SKM-1 (cell line): ENCODE measurements at regions not wholly inside any gene's neighbourhood (a gene's known extent, or its start where the extent isn't known, plus 50 kb on each side); places are given as distances from the start of the nearest gene placed in this dataset.
"Not testable (repeated sequence)": the region's sequence is repeated elsewhere in the genome, so short reads cannot be mapped to it uniquely, and the experiment has no call there.

Source experiments
- DNase-seq: peaks from one replicate; lab custom pipeline; 2025; ENCODE audit not compliant: unreplicated experiment; lab: John Stamatoyannopoulos, UW

- no peak for DNase-seq
These were observed 207.5 kb downstream of the EXOC5 start for GRCh38 chr14:57061009-57061711.

GRCh38 chr14:57060276-57060955 is 208.3 kb downstream of the EXOC5 start:
- DNase-seq = no peak

DNA sequence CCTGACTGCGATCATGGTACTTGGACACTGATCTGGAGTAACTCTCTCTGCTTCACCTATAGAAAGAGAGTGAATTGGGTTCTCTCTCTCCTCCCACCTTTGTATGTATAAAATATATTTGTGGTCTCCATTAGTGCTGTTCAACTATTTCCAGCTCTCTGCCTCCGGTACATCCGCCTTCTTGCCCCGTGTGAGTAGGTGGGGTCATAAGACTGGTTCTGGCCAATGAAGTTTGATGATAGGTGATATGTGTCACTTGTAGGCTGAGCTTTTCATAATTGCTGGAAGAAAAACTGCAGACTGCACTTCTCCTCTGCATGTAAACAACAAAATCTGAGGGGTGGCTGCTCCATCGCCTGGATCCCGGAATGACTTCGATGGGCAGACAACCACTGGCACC is 210.4 kb downstream of the EXOC5 start:
- no peak for DNase-seq

DNA sequence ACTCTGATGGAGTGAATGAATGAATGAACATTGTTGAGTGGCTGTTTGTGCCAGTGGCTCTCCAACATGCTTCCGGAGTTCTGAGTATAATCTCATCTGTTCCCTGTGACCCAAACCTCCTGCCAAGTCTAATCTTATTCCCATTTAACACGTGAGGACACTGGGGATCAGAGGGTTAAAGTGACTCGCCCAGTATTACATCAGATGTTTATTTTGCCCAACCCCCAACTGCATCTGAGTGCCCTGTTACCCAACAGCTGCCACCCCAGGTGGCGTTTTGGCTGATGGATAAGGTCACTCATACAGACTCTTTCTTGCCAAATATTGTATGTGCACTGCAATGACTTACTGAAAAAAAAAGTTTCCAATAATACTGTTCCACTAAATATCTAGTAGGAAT is 210.9 kb downstream of the EXOC5 start:
- DNase-seq = no peak

DNA sequence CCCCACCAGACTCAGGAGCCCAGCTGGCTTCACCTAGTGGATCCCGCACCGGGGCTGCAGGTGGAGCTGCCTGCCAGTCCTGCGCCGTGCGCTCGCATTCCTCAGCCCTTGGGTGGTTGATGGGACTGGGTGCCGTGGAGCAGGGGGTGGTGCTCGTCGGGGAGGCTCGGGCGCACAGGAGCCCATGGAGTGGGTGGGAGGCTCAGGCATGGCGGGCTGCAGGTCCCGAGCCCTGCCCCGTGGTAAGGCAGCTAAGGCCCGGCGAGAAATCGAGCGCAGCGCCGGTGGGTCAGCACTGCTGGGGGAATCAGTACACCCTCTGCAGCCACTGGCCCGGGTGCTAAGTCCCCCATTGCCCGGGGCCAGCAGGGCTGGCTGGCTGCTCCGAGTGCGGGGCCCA is 212.2 kb downstream of the EXOC5 start:
- DNase-seq = not testable (repeated sequence)

DNA sequence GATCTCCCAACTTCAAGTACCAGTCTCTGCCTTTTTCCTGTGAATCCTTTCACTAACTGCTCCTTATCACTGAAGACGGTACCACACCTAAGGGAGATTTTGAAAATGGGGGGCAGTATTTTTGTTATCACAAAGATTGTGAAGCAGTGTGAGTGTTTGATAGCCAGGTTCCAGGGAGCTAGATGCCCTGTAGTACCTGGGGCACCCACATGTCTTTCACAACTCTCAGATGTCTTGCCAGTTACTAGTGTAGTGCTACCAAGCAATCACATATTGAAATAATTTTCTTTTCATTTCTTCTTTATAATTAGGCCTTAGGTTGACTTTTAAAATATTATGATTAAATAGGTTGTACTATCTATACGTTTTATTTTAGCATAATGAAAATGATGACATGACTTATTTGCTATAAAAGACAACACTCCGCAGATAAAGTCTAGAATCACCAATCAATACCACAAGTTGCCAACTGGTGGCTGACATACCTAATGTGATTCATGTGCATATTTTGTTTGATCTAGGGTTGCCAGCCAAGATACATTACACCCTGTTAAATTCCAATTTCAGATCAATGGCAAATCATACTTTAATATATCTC is 215.9 kb downstream of the EXOC5 start:
- no peak for DNase-seq

- DNase-seq = no peak
These were observed 217.1 kb downstream of the EXOC5 start for GRCh38 chr14:57051633-57052032.

DNA sequence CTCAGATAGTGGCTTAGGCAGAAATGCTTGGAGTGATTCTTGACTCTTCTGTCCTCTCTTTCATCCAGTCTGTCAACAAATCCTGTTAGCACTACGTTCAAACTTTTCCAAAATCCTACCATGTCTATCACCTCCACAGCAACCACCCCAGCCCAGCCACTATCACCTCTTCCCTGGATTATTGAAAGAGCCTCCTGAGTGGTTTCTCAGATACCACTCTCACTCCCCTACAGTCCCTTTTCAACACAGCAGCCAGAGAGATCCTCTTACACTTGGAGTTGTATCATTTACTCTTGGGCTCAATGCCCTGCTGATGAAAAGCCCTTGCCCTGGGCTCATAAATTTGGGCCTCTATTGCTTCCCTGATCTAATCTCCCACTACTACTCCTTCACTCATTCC is 218.9 kb downstream of the EXOC5 start:
- no peak for DNase-seq

- DNase-seq = no peak
These were observed 222.5 kb downstream of the EXOC5 start for GRCh38 chr14:57046175-57046574.

GRCh38 chr14:57044101-57044973 is 224.4 kb downstream of the EXOC5 start:
- DNase-seq = not testable (repeated sequence)

DNA sequence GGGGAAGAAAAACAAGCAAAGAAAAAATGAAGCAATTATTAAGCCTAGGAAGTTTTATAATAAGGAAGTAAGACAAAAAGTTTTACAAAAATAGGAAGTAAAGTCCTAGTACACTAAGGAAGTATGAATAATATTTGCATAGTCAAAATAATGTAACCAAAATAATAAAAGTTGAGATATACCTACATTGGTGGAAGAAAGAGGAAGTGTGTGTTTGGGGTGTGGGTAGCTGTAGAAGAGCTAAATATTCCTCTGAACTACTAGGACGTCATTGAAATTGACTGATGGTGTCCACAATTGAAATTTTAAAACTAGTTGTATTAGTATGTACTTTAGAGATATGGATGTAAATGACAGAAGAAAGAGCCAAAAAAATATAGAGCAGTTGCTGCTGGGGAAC is 228.4 kb upstream of the OTX2 start:
- no peak for DNase-seq

DNA sequence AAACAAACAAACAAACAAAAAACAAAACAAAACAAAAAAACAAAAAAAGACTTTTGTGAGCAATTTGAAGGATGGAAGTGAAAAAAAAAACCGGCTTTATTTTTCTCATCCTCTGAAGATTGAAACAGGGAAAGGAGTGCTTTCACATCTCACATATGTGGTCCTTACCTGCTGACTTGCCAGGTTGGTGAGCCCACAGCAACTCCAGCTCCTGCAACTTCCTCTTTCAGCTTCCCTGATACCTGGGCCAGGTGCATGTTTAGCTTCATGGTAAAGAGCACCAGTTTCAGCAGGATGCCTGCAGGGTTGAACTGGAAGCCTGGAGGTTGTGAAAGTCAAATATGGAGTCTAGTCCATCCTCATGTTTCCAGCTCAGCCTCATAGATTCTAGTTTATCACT is 221.2 kb upstream of the OTX2 start:
- no peak for DNase-seq

DNA sequence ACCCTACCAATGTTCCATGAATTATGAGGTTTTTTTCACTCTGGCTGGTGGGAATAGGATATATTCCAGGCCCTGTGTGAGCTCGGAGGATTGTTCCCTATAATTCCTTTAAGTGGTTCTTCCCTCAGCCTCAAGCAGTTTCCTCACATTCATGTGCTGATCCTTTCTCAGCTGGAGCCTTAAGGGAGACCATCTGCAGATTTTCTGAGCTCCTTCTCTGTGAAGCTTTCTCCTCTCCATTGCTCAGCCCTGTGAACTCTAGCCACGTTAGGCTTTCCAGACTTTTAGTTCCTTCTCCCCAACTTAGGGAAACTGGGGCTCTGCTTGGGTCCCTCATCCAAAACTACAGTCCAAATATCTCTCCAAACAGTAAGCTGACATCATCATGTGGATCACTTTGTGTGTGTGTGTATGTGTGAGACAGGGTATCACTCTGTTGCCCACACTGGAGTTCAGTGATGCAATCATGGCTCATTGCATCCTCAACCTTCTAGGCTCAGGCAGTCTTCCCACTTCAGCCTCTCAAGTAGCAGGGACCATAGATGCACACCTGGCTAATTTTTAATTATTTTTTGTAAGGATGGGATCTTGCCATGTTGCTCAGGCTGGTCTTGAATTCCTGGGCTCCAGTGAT is 219.5 kb upstream of the OTX2 start:
- no peak for DNase-seq

DNA sequence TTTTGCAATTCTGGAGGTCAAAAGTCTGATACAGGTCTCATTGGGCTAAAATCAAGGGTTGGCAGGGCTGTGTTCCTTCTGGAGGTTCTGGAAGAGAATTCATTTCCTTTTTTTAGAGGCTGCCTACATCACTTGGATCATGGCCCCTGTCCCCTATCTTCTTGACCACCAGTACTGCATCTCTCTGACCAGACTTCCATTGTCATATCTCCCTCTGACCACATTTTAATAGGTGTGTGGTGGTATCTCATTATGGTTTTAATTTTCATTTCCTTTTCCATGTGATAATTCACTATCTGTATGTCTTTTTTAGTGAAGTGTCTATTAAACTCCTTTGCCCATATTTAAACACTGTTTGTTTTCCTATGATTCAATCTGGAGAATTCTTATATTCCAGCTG is 215.2 kb upstream of the OTX2 start:
- no peak for DNase-seq

DNA sequence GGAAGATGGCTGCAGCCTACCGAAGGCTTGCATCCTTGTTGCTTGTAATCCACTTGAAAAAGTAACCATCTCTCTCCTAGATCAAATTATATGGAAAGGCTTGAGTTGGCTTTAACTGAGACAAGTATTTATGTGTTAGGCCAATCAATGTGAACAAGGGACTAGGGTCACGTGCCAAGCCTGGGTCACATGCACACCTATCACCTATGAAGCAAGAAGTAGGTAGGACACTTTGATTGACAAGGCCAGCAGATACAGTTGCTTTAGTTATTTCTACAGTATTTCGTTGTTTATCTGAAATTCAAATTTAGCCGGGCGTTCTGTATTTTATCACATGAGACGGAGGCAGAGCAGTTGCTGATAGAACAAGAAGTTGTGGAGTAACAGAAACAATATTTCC is 212.3 kb upstream of the OTX2 start:
- DNase-seq = no peak

DNA sequence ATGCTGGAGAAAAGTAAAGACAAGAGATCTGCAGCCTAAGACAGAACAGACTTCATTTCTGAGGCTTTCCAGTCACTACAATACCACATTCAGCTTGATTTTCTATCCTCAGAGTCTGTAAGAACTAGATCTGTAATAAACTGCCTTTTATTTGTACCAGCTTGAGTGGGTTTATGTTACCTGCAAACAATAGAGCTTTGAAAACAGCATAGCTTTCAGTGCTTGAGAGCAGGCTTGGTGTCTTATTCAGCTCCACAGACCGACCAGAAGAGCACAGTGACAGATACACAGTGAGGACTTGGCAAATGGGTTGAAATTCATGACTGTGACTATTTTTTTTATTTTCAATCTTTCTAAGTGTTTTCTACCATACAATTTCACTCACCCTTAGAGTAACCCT is 207.8 kb upstream of the OTX2 start:
- DNase-seq = no peak

DNA sequence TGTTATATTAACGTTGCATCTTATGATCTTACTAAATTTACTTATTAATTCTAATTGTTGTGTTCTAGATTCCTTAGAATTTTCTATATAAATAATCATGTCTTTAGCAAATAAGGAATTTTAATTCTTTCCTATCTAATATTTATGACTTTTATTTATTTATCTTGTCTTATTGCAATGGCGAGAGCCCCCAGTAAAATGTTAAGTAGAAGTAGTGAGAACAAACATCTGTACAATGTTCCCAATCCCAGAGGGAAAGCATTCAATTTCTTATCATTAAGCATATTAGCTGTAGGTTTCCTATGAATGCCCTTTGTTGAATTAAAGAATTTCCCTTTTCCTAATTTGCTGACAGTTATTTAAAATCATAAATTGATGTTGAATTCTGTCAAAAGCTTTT is 203.7 kb upstream of the OTX2 start:
- DNase-seq = no peak

GRCh38 chr14:57009585-57010515 is 199.6 kb upstream of the OTX2 start:
- DNase-seq = no peak

- DNase-seq = no peak
These were observed 198.3 kb upstream of the OTX2 start for GRCh38 chr14:57008534-57008933.

GRCh38 chr14:56998728-56999127 is 188.4 kb upstream of the OTX2 start:
- no peak for DNase-seq
